ENCODE measurements at regions not wholly inside any gene's neighbourhood (a gene's known extent, or its start where the extent isn't known, plus 50 kb on each side); places are given as distances from the start of the nearest gene placed in this dataset.
"Not testable (repeated sequence)": the region's sequence is repeated elsewhere in the genome, so short reads cannot be mapped to it uniquely, and the experiment has no call there.

- POLR2A ChIA-PET, result no interaction called here
- TF ChIP-seq CTCF (conservative IDR thresholded peaks at IDR 0.05; ENCODE audit: low read length) (no peak), EZH2phosphoT487 (IDR thresholded peaks at IDR 0.05; ENCODE audit: borderline replicate concordance, low read depth, low read length) (no peak)
- no TSS peak for BruUV-seq (replicated peaks)
- Histone ChIP-seq H3K4me3 (ENCODE audit: low read depth, low read length, poor library complexity, severe bottlenecking) (no peak overlapping the region), H4K20me1 (ENCODE audit: insufficient read depth, low read length) (no peaks in the 10 kb centered on the region), H3K9me3 (ENCODE audit: low read length) (no peaks in the 10 kb centered on the region), H3K36me3 (ENCODE audit: insufficient read depth, low read length) (no peaks in the 10 kb centered on the region), H3K79me2 (ENCODE audit: insufficient read depth, low read depth, low read length) (no peaks in the 10 kb centered on the region), H3K4me1 (ENCODE audit: insufficient read depth, low read length, poor library complexity, severe bottlenecking) (no peaks in the 10 kb centered on the region), H3K4me2 (ENCODE audit: low read length) (no peak overlapping the region), H3K27ac (ENCODE audit: low read depth, low read length, poor library complexity, severe bottlenecking) (no peak overlapping the region), H3K9me2 (ENCODE audit: insufficient read depth, low read length) (no peaks in the 10 kb centered on the region), H2AFZ (ENCODE audit: low read length) (no peak overlapping the region)
- CTCF ChIA-PET (ENCODE audit: unreplicated experiment), result no interaction called here
- intact Hi-C loops (cut with micrococcal nuclease; ENCODE audit: unreplicated experiment), result no loop called here
- no peak for DNase-seq (ENCODE audit: low spot score)
Observed at GRCh38 chr15:91447991-91448644, 348.1 kb downstream of the SV2B start.

GRCh38 chr15:91453376-91453775 is 353.3 kb downstream of the SV2B start:
- H3K9me2 ChIP-seq (ENCODE audit: insufficient read depth, low read length); H2AFZ ChIP-seq (ENCODE audit: low read length); POLR2A ChIA-PET; H3K4me3 ChIP-seq (ENCODE audit: low read depth, low read length, poor library complexity, severe bottlenecking); H3K9me3 ChIP-seq (ENCODE audit: low read length); H3K4me1 ChIP-seq (ENCODE audit: insufficient read depth, low read length, poor library complexity, severe bottlenecking); BruUV-seq (replicated peaks); H3K79me2 ChIP-seq (ENCODE audit: insufficient read depth, low read depth, low read length); H3K4me2 ChIP-seq (ENCODE audit: low read length); H3K27ac ChIP-seq (ENCODE audit: low read depth, low read length, poor library complexity, severe bottlenecking); H3K36me3 ChIP-seq (ENCODE audit: insufficient read depth, low read length); intact Hi-C loops (cut with micrococcal nuclease; ENCODE audit: unreplicated experiment); CTCF ChIA-PET (ENCODE audit: unreplicated experiment); DNase-seq (ENCODE audit: low spot score); H4K20me1 ChIP-seq (ENCODE audit: insufficient read depth, low read length): not testable (repeated sequence)

- H4K20me1 ChIP-seq (ENCODE audit: insufficient read depth, low read length), result no peaks in the 10 kb centered on the region
- H3K79me2 ChIP-seq (ENCODE audit: insufficient read depth, low read depth, low read length), result no peaks in the 10 kb centered on the region
- intact Hi-C loops (cut with micrococcal nuclease; ENCODE audit: unreplicated experiment), result no loop called here
- no peak overlapping the region for H3K4me3 ChIP-seq (ENCODE audit: low read depth, low read length, poor library complexity, severe bottlenecking)
- no peaks in the 10 kb centered on the region for H3K9me2 ChIP-seq (ENCODE audit: insufficient read depth, low read length)
- H3K36me3 ChIP-seq (ENCODE audit: insufficient read depth, low read length), result no peaks in the 10 kb centered on the region
- CTCF ChIA-PET (ENCODE audit: unreplicated experiment), result no interaction called here
- POLR2A ChIA-PET, result interaction anchor here (0.6 kb wide), 1 partner anchor 239 kb away, joined by 7 read pairs; no protein-coding TSS in a partner anchor
- no TSS peak for BruUV-seq (replicated peaks)
- no peak overlapping the region for H3K27ac ChIP-seq (ENCODE audit: low read depth, low read length, poor library complexity, severe bottlenecking)
- no peak overlapping the region for H2AFZ ChIP-seq (ENCODE audit: low read length)
- no peaks in the 10 kb centered on the region for H3K4me1 ChIP-seq (ENCODE audit: insufficient read depth, low read length, poor library complexity, severe bottlenecking)
- H3K4me2 ChIP-seq (ENCODE audit: low read length), result no peak overlapping the region
- TF ChIP-seq EZH2phosphoT487 (IDR thresholded peaks at IDR 0.05; ENCODE audit: borderline replicate concordance, low read depth, low read length) (no peak), CTCF (conservative IDR thresholded peaks at IDR 0.05; ENCODE audit: low read length) (no peak)
- no peaks in the 10 kb centered on the region for H3K9me3 ChIP-seq (ENCODE audit: low read length)
- DNase-seq (ENCODE audit: low spot score), result no peak
Observed at GRCh38 chr15:91456251-91456718, 356.2 kb downstream of the SV2B start.
